H9 (cell line): ENCODE measurements at regions not wholly inside any gene's neighbourhood (a gene's known extent, or its start where the extent isn't known, plus 50 kb on each side); places are given as distances from the start of the nearest gene placed in this dataset.

Source experiments
- DNase-seq: peaks from one replicate; pipeline ENCODE4 v3.0.0-alpha.2; 2017
- H2AFZ ChIP-seq: one replicate; pipeline ENCODE4 v1.6.1; 2013; ENCODE audit warnings: mild to moderate bottlenecking, low read length, control low read depth, moderate library complexity
- H2AK5ac ChIP-seq: 2 replicates; pipeline ENCODE4 v1.6.1; 2013; ENCODE audit warnings: low read length, control low read depth, mixed read lengths; ENCODE audit not compliant: insufficient read length
- H2BK120ac ChIP-seq: one replicate; pipeline ENCODE4 v1.6.1; 2013; ENCODE audit warnings: low read depth, mild to moderate bottlenecking, low read length, control low read depth, inconsistent platforms; ENCODE audit not compliant: poor library complexity, severe bottlenecking
- H2BK12ac ChIP-seq: 2 replicates; pipeline ENCODE4 v1.6.1; 2013; ENCODE audit warnings: low read length, control low read depth, mixed read lengths, low read depth; ENCODE audit not compliant: insufficient read length
- H2BK15ac ChIP-seq: 2 replicates; pipeline ENCODE4 v1.6.1; 2013; ENCODE audit warnings: low read depth, low read length, control low read depth
- H2BK20ac ChIP-seq: one replicate; pipeline ENCODE4 v1.6.1; 2013; ENCODE audit warnings: low read depth, mild to moderate bottlenecking, low read length, control low read depth, inconsistent platforms; ENCODE audit not compliant: poor library complexity, severe bottlenecking
- H2BK5ac ChIP-seq: 2 replicates; pipeline ENCODE4 v1.6.1; 2013; ENCODE audit warnings: low read length, control low read depth, mixed read lengths; ENCODE audit not compliant: insufficient read length
- H3K14ac ChIP-seq: 2 replicates; pipeline ENCODE4 v1.6.1; 2013; ENCODE audit warnings: low read length, control low read depth; ENCODE audit not compliant: insufficient read depth
- H3K18ac ChIP-seq: 2 replicates; pipeline ENCODE4 v1.6.1; 2013; ENCODE audit warnings: low read depth, mild to moderate bottlenecking, mixed read lengths, low read length, control low read depth; ENCODE audit not compliant: insufficient read length
- H3K23ac ChIP-seq: 2 replicates; pipeline ENCODE4 v1.6.1; 2013; ENCODE audit warnings: low read length, control low read depth, mixed read lengths, low read depth; ENCODE audit not compliant: insufficient read length
- H3K23me2 ChIP-seq: 2 replicates; pipeline ENCODE4 v1.6.1; 2013; ENCODE audit warnings: low read depth, mild to moderate bottlenecking, mixed read lengths, low read length, control low read depth; ENCODE audit not compliant: insufficient read length, poor library complexity, severe bottlenecking
- H3K27ac ChIP-seq: 2 replicates; pipeline ENCODE4 v1.5.1; 2013; ENCODE audit warnings: low read length, control low read depth, mixed read lengths, low read depth; ENCODE audit not compliant: insufficient read length
- H3K27me3 ChIP-seq: 2 replicates; pipeline ENCODE4 v1.6.1; 2013; ENCODE audit warnings: low read length, control low read depth, inconsistent platforms; ENCODE audit not compliant: insufficient read depth
- H3K4ac ChIP-seq: 2 replicates; pipeline ENCODE4 v1.6.1; 2013; ENCODE audit warnings: low read depth, mild to moderate bottlenecking, control low read depth, inconsistent platforms, low read length, moderate library complexity
- H3K4me1 ChIP-seq: 2 replicates; pipeline ENCODE4 v1.6.1; 2013; ENCODE audit warnings: low read length, control low read depth, inconsistent platforms; ENCODE audit not compliant: insufficient read depth
- H3K4me2 ChIP-seq: 2 replicates; pipeline ENCODE4 v1.6.1; 2013; ENCODE audit warnings: low read length, control low read depth, mixed read lengths; ENCODE audit not compliant: insufficient read length, insufficient read depth
- H3K56ac ChIP-seq: 2 replicates; pipeline ENCODE4 v1.6.1; 2013; ENCODE audit warnings: low read depth, mild to moderate bottlenecking, mixed read lengths, low read length, control low read depth; ENCODE audit not compliant: insufficient read length
- H3K79me1 ChIP-seq: 2 replicates; pipeline ENCODE4 v1.6.1; 2013; ENCODE audit warnings: low read depth, mild to moderate bottlenecking, moderate library complexity, low read length, control low read depth, inconsistent platforms; ENCODE audit not compliant: insufficient read depth, poor library complexity, severe bottlenecking
- H3K79me2 ChIP-seq: 2 replicates; pipeline ENCODE4 v1.6.1; 2013; ENCODE audit warnings: low read length, control low read depth, inconsistent platforms; ENCODE audit not compliant: insufficient read depth
- H3K9ac ChIP-seq: 2 replicates; pipeline ENCODE4 v1.6.1; 2013; ENCODE audit warnings: low read length, control low read depth, mixed read lengths; ENCODE audit not compliant: insufficient read length; ENCODE audit errors: extremely low read depth
- H3K9me3 ChIP-seq: one replicate; pipeline ENCODE4 v1.6.1; 2013; ENCODE audit warnings: low read depth, low read length, inconsistent platforms; ENCODE audit not compliant: control insufficient read depth
- H3T11ph ChIP-seq: one replicate; pipeline ENCODE4 v1.6.1; 2013; ENCODE audit warnings: mild to moderate bottlenecking, low read length, control low read depth, inconsistent platforms
- H4K20me1 ChIP-seq: one replicate; pipeline ENCODE4 v1.6.1; 2013; ENCODE audit not compliant: control insufficient read depth, insufficient read length, insufficient read depth
- H4K5ac ChIP-seq: 2 replicates; pipeline ENCODE4 v1.6.1; 2013; ENCODE audit warnings: low read depth, mild to moderate bottlenecking, mixed read lengths, low read length, control low read depth; ENCODE audit not compliant: insufficient read length
- H4K8ac ChIP-seq: replicated peaks from 2 replicates; pipeline ENCODE4 v1.6.1; 2013; ENCODE audit warnings: low read length, control low read depth, mixed read lengths, low read depth; ENCODE audit not compliant: insufficient read length
- H4K91ac ChIP-seq: 2 replicates; pipeline ENCODE4 v1.6.1; 2013; ENCODE audit warnings: low read depth, mild to moderate bottlenecking, moderate library complexity, mixed read lengths, low read length, control low read depth; ENCODE audit not compliant: insufficient read length
- H3K27ac Mint-ChIP-seq, 3 experiments: 2 replicates in 2 of 3; 3 replicates in 1 of 3; pipeline ENCODE4 v1.8.0; 2020 to 2021; ENCODE audit warnings: mixed read lengths in 3 of 3, mild to moderate bottlenecking in 1 of 3, moderate library complexity in 1 of 3
- H3K27me3 Mint-ChIP-seq: 2 replicates; pipeline ENCODE4 v1.8.0; 2021; ENCODE audit warnings: low read depth, mild to moderate bottlenecking, moderate library complexity, mixed read lengths
- H3K36me3 Mint-ChIP-seq, 3 experiments: 2 replicates in 2 of 3; 3 replicates in 1 of 3; pipeline ENCODE4 v1.8.0; 2020 to 2021; ENCODE audit warnings: low read depth in 3 of 3, mixed read lengths in 3 of 3; ENCODE audit not compliant: insufficient read depth in 1 of 3
- H3K4me1 Mint-ChIP-seq, 2 experiments: 2 replicates each; pipeline ENCODE4 v1.8.0; 2020; ENCODE audit warnings: mixed read lengths in 2 of 2
- H3K4me3 Mint-ChIP-seq, 2 experiments: 2 replicates in 1 of 2; 3 replicates in 1 of 2; pipeline ENCODE4 v1.8.0; 2020 to 2021; ENCODE audit warnings: mild to moderate bottlenecking in 2 of 2, mixed read lengths in 2 of 2, moderate library complexity in 1 of 2
- H3K9me3 Mint-ChIP-seq, 2 experiments: 2 replicates in 1 of 2; 3 replicates in 1 of 2; pipeline ENCODE4 v1.8.0; 2020; ENCODE audit warnings: mild to moderate bottlenecking in 2 of 2, mixed read lengths in 2 of 2, moderate library complexity in 1 of 2
- whole genome bisulfite sequencing: extraction: QIAGEN DNeasy Blood & Tissue Kit; methylation state at CpG from one replicate; pipeline ENCODE4 v1.1.7; 2013; ENCODE audit warnings: missing lambda C conversion rate, low lambda C conversion rate, mixed read lengths; ENCODE audit not compliant: insufficient read length; ENCODE audit errors: extremely low coverage; 5-methylcytosine and 5-hydroxymethylcytosine counted together
- TF ChIP-seq, protein P1 (sequence below): fragments of 200-600 bp; sonication (generic); conservative IDR thresholded peaks from 3 replicates; pipeline ENCODE4 v1.8.0; 2021; ENCODE audit warnings: antibody characterized with exemption, mild to moderate bottlenecking

DNA sequence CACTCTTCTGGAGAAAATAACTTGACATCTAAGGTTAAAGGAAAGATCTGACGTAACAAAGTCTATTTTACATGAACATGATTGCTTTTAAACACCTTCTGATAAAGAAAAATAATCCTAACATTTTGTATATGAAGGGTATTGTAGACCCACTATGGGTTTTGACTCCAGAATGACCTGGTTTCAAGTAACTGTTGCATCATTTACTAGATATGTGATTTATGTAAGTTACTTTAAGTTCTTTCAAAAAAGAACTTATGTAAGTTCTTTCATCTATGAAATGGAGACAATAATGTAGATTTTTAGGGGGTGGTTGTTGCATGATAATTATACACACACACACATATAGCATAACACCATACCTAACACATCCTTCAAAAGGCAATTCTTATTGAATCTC lies 147.6 kb upstream of the MIR17HG start:
- no peak overlapping the region for H2BK5ac ChIP-seq
- H3K27ac ChIP-seq = no peak overlapping the region
- DNase-seq = no peak
- WGBS = no CpG with 5 or more reads among the region's 1 CpG
- H3K79me1 ChIP-seq = no peaks in the 10 kb centered on the region
- no peak overlapping the region for H2BK120ac ChIP-seq
- H4K8ac ChIP-seq = no peak overlapping the region
- peaks cover 10% of the 10 kb centered on the region for H3K4me1 ChIP-seq
- no peak overlapping the region for H2BK15ac ChIP-seq
- H3K23me2 ChIP-seq = no peaks in the 10 kb centered on the region
- H3K4me1 Mint-ChIP-seq = peaks cover 12 to 13% of the 10 kb centered on the region in 2 experiments
- H3K4me2 ChIP-seq = no peak overlapping the region
- no peak overlapping the region for H2AFZ ChIP-seq
- no peaks in the 10 kb centered on the region for H4K20me1 ChIP-seq
- H3K18ac ChIP-seq = no peak overlapping the region
- H3K9me3 Mint-ChIP-seq = no peaks in the 10 kb centered on the region
- H3K36me3 Mint-ChIP-seq = no peaks in the 10 kb centered on the region
- no peak overlapping the region for H3T11ph ChIP-seq
- H2BK12ac ChIP-seq = no peak overlapping the region
- no peak overlapping the region for H2BK20ac ChIP-seq
- H3K23ac ChIP-seq = no peak overlapping the region
- no peak overlapping the region for H3K9ac ChIP-seq
- no peak overlapping the region for H4K91ac ChIP-seq
- H4K5ac ChIP-seq = no peak overlapping the region
- no peak overlapping the region for H3K4ac ChIP-seq
- TF ChIP-seq, protein P1, sequence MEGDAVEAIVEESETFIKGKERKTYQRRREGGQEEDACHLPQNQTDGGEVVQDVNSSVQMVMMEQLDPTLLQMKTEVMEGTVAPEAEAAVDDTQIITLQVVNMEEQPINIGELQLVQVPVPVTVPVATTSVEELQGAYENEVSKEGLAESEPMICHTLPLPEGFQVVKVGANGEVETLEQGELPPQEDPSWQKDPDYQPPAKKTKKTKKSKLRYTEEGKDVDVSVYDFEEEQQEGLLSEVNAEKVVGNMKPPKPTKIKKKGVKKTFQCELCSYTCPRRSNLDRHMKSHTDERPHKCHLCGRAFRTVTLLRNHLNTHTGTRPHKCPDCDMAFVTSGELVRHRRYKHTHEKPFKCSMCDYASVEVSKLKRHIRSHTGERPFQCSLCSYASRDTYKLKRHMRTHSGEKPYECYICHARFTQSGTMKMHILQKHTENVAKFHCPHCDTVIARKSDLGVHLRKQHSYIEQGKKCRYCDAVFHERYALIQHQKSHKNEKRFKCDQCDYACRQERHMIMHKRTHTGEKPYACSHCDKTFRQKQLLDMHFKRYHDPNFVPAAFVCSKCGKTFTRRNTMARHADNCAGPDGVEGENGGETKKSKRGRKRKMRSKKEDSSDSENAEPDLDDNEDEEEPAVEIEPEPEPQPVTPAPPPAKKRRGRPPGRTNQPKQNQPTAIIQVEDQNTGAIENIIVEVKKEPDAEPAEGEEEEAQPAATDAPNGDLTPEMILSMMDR = no peak
- no peaks in the 10 kb centered on the region for H3K9me3 ChIP-seq
- no peak overlapping the region for H3K27ac Mint-ChIP-seq
- no peaks in the 10 kb centered on the region for H3K27me3 Mint-ChIP-seq
- H3K27me3 ChIP-seq = no peaks in the 10 kb centered on the region
- no peak overlapping the region for H3K14ac ChIP-seq
- no peak overlapping the region for H3K4me3 Mint-ChIP-seq
- no peak overlapping the region for H3K56ac ChIP-seq
- no peak overlapping the region for H2AK5ac ChIP-seq
- H3K79me2 ChIP-seq = no peaks in the 10 kb centered on the region
